Endothelial cell of umbilical vein (primary cell): ENCODE measurements at regions not wholly inside any gene's neighbourhood (a gene's known extent, or its start where the extent isn't known, plus 50 kb on each side); places are given as distances from the start of the nearest gene placed in this dataset.

ENCODE experiments used
- BruUV-seq: library from RNA; stranded (reverse); fragments of 400-500 nt; replicated peaks from 2 replicates; lab custom pipeline; 2021; lab: Mats Ljungman, UMichigan
- CTCF ChIA-PET: fragments of 300-600, 350-600 bp; sonication (Branson Sonifier 250); formaldehyde crosslinking; loops from one replicate; lab custom pipeline; 2021; ENCODE audit warnings: antibody characterized with exemption, inconsistent platforms; lab: Charles Lee
- POLR2A ChIA-PET: fragments of 300-600, 350-600 bp; sonication (Branson Sonifier 250); formaldehyde crosslinking; loops from one replicate; lab custom pipeline; 2021; ENCODE audit warnings: antibody characterized with exemption, inconsistent platforms; lab: Charles Lee
- DNase-seq: peaks from one replicate; pipeline ENCODE4 v3.0.0-alpha.2; 2011; ENCODE audit warnings: low read depth, low spot score
- FAIRE-seq: peaks from 2 replicates; lab custom pipeline; 2011; peaks lifted over from hg19 to GRCh38; lab: Jason Lieb, UNC
- H2AFZ ChIP-seq: 2 replicates; pipeline ENCODE4 v1.6.0; 2012; ENCODE audit warnings: low read depth, low read length, control low read depth, inconsistent platforms
- H3K27ac ChIP-seq: 2 replicates; pipeline ENCODE4 v1.5.1; 2011; ENCODE audit warnings: low read depth, mild to moderate bottlenecking, control low read depth, low read length, moderate library complexity; ENCODE audit not compliant: insufficient read depth
- H3K27me3 ChIP-seq, 2 experiments: 2 replicates each; pipeline versions ENCODE4 v1.6.0 to v1.6.1; 2011; ENCODE audit warnings: low read length in 2 of 2, mixed read lengths in 1 of 2; ENCODE audit not compliant: control insufficient read depth in 2 of 2, insufficient read depth in 2 of 2
- H3K36me3 ChIP-seq, 2 experiments: 2 replicates in 1 of 2; 3 replicates in 1 of 2; pipeline ENCODE4 v1.5.1; 2011; ENCODE audit warnings: low read length in 2 of 2, mild to moderate bottlenecking in 1 of 2, moderate library complexity in 1 of 2; ENCODE audit not compliant: control insufficient read depth in 2 of 2, insufficient read depth in 2 of 2; ENCODE audit errors: extremely low read depth in 1 of 2
- H3K4me1 ChIP-seq: 3 replicates; pipeline ENCODE4 v1.5.1; 2011; ENCODE audit warnings: mild to moderate bottlenecking, low read length; ENCODE audit not compliant: control insufficient read depth, insufficient read depth; ENCODE audit errors: extremely low read depth
- H3K4me2 ChIP-seq: 2 replicates; pipeline ENCODE4 v1.6.1; 2011; ENCODE audit warnings: low read length, control low read depth, mixed read lengths; ENCODE audit not compliant: insufficient read depth
- H3K4me3 ChIP-seq, 3 experiments: fragments of 200-600 bp in 1 of 3; sonication (generic), shearing (Covaris generic) in 1 of 3; replicated peaks in 1 of 3; 2 replicates each; pipeline ENCODE4 v1.5.1; 2011 to 2016; ENCODE audit warnings: control low read depth in 3 of 3, low read length in 3 of 3, mild to moderate bottlenecking in 2 of 3, inconsistent platforms in 1 of 3, low read depth in 1 of 3, moderate library complexity in 1 of 3; ENCODE audit not compliant: insufficient read depth in 1 of 3
- H3K79me2 ChIP-seq: 2 replicates; pipeline ENCODE4 v1.6.0; 2012; ENCODE audit warnings: low read length, inconsistent platforms; ENCODE audit not compliant: control insufficient read depth, insufficient read depth
- H3K9ac ChIP-seq: replicated peaks from 2 replicates; pipeline ENCODE3; 2011; ENCODE audit warnings: low read length, control low read depth; ENCODE audit not compliant: insufficient read depth; ENCODE audit errors: extremely low read depth
- H3K9me1 ChIP-seq: replicated peaks from 3 replicates; pipeline ENCODE4 v1.6.0; 2011; ENCODE audit warnings: mild to moderate bottlenecking, low read length; ENCODE audit not compliant: control insufficient read depth, insufficient read depth; ENCODE audit errors: extremely low read depth
- H3K9me3 ChIP-seq: replicated peaks from 2 replicates; pipeline ENCODE4 v1.5.1; 2012; ENCODE audit warnings: low read length, inconsistent platforms; ENCODE audit not compliant: control insufficient read depth, insufficient read depth
- H4K20me1 ChIP-seq: replicated peaks from 2 replicates; pipeline ENCODE3; 2011; ENCODE audit warnings: mild to moderate bottlenecking, low read length; ENCODE audit not compliant: control insufficient read depth, insufficient read depth; ENCODE audit errors: extremely low read depth
- EZH2 ChIP-seq: IDR thresholded peaks from 2 replicates; pipeline ENCODE4 v1.6.1; 2012; ENCODE audit warnings: borderline replicate concordance, low read depth, mild to moderate bottlenecking, moderate library complexity, low read length, inconsistent platforms; ENCODE audit not compliant: severe bottlenecking
- FOS ChIP-seq: IDR thresholded peaks from 2 replicates; pipeline ENCODE4 v1.6.1; 2011; ENCODE audit warnings: mild to moderate bottlenecking, low read length, moderate library complexity, borderline replicate concordance; ENCODE audit not compliant: insufficient read depth
- GATA2 ChIP-seq: IDR thresholded peaks from 2 replicates; pipeline ENCODE4 v1.7.0; 2011; ENCODE audit warnings: low read depth, mild to moderate bottlenecking, moderate library complexity, mixed read lengths, low read length; ENCODE audit not compliant: insufficient read length, insufficient read depth
- JUN ChIP-seq: IDR thresholded peaks from 2 replicates; pipeline ENCODE4 v1.6.1; 2011; ENCODE audit warnings: borderline replicate concordance, low read depth; ENCODE audit not compliant: insufficient read length, insufficient read depth
- MYC ChIP-seq: IDR thresholded peaks from one replicate; pipeline ENCODE4 v1.6.1; 2011; ENCODE audit warnings: mild to moderate bottlenecking, low read depth, low read length
- POLR2A ChIP-seq: IDR thresholded peaks from 2 replicates; pipeline ENCODE4 v1.6.1; 2012; ENCODE audit warnings: low read depth, mild to moderate bottlenecking, control low read depth, low read length
- POLR2AphosphoS5 ChIP-seq: IDR thresholded peaks from 2 replicates; pipeline ENCODE4 v1.6.1; 2012; ENCODE audit warnings: low read depth, mild to moderate bottlenecking, control low read depth, low read length, moderate library complexity; ENCODE audit not compliant: insufficient read depth
- dilution Hi-C: fragments of 300-500 bp; cut with MboI; formaldehyde crosslinking; loops from one replicate; pipeline ENCODE4 v1.15.0; 2019; ENCODE audit warnings: low sequenced_read_pairs; ENCODE audit not compliant: extremely low pct_ligation_motif_present
- intact Hi-C: fragments of 100-400 bp; cut with micrococcal nuclease; formaldehyde crosslinking; loops from one replicate; pipeline ENCODE4 v1.10.0; 2022
- TF ChIP-seq, protein P1 (sequence below), 2 donors: IDR thresholded peaks; 1 replicate in 1 of 2; 2 replicates in 1 of 2; pipeline ENCODE4 v1.5.1; 2011; ENCODE audit warnings: low read length in 2 of 2, mild to moderate bottlenecking in 2 of 2, moderate library complexity in 2 of 2, control low read depth in 1 of 2, inconsistent platforms in 1 of 2, low read depth in 1 of 2; ENCODE audit not compliant: insufficient read depth in 1 of 2; ENCODE audit errors: extremely low read depth in 1 of 2
- TF ChIP-seq, protein P2 (sequence below): IDR thresholded peaks from 2 replicates; pipeline ENCODE4 v1.6.1; 2011; ENCODE audit not compliant: insufficient read depth, insufficient read length

DNA sequence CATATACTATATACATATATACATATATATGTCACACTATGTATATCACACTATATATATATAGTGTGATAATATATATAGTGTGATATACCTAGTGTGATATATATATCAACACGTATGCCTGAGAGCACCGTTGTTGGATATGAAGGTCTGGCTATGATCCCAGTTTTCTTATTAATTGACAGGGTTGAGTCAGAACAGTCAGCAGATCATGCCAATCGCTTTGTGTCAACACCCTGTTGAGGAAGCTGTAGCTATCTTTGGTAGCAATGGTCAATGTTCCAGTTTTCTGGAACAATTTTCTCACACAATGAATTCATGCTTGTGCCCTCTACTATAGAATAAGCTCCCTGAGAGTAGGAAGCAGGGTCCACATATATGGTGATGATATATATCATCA is 496.0 kb upstream of the AGA start:
- Histone ChIP-seq H3K9me1 (no peaks in the 10 kb centered on the region), H2AFZ (no peak overlapping the region), H3K4me2 (no peak overlapping the region), H3K4me3 (no peak overlapping the region), H3K27me3 (no peaks in the 10 kb centered on the region), H4K20me1 (no peaks in the 10 kb centered on the region), H3K27ac (no peak overlapping the region), H3K79me2 (no peaks in the 10 kb centered on the region), H3K9ac (no peak overlapping the region), H3K36me3 (no peaks in the 10 kb centered on the region), H3K4me1 (no peaks in the 10 kb centered on the region), H3K9me3 (no peaks in the 10 kb centered on the region)
- ChIA-PET POLR2A (no interaction called here), CTCF (no interaction called here)
- no peak for FAIRE-seq
- no TSS peak for BruUV-seq
- DNase-seq: no peak
- dilution Hi-C loops (no loop called here), intact Hi-C loops (no loop called here)
- TF ChIP-seq POLR2AphosphoS5 (no peak), POLR2A (no peak), EZH2 (no peak), MYC (no peak), JUN (no peak)
- TF ChIP-seq, protein P1, sequence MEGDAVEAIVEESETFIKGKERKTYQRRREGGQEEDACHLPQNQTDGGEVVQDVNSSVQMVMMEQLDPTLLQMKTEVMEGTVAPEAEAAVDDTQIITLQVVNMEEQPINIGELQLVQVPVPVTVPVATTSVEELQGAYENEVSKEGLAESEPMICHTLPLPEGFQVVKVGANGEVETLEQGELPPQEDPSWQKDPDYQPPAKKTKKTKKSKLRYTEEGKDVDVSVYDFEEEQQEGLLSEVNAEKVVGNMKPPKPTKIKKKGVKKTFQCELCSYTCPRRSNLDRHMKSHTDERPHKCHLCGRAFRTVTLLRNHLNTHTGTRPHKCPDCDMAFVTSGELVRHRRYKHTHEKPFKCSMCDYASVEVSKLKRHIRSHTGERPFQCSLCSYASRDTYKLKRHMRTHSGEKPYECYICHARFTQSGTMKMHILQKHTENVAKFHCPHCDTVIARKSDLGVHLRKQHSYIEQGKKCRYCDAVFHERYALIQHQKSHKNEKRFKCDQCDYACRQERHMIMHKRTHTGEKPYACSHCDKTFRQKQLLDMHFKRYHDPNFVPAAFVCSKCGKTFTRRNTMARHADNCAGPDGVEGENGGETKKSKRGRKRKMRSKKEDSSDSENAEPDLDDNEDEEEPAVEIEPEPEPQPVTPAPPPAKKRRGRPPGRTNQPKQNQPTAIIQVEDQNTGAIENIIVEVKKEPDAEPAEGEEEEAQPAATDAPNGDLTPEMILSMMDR (IDR thresholded peaks at IDR 0.05; ENCODE audit: extremely low read depth in 1 of 2, insufficient read depth in 1 of 2, low read depth in 1 of 2, low read length in 2 of 2): no peak

DNA sequence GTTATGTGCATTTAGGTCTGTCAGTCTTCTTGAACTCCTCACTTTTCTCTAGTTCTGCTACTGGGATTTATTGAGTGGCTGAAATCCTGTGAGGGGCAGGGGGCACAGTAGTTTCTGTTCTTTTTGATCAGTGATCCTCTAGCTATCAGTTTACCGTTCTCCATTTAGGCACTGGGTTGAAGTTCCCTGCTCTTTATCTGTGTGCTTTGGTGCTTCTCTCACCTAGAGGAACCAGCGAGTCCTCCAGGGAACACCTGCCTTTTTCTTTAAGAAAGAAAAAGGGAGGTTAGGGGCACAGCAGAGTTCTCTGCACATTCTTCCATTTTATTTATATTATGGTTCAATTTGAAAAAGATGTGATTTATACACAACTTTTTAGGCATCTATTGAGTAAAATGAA is 503.0 kb upstream of the AGA start:
- Histone ChIP-seq H4K20me1 (no peaks in the 10 kb centered on the region), H3K4me2 (no peak overlapping the region), H3K36me3 (no peaks in the 10 kb centered on the region), H3K4me1 (no peaks in the 10 kb centered on the region), H3K27me3 (no peaks in the 10 kb centered on the region), H3K79me2 (no peaks in the 10 kb centered on the region), H3K9ac (no peak overlapping the region), H3K4me3 (no peak overlapping the region), H3K9me1 (no peaks in the 10 kb centered on the region), H3K9me3 (no peaks in the 10 kb centered on the region), H3K27ac (no peak overlapping the region), H2AFZ (no peak overlapping the region)
- intact Hi-C loops (no loop called here), dilution Hi-C loops (no loop called here)
- ChIA-PET CTCF (no interaction called here), POLR2A (no interaction called here)
- no TSS peak for BruUV-seq
- DNase-seq: no peak
- no peak for FAIRE-seq
- TF ChIP-seq FOS (no peak), EZH2 (no peak), GATA2 (no peak), JUN (no peak), POLR2A (no peak), MYC (no peak), POLR2AphosphoS5 (no peak)
- TF ChIP-seq, protein P1 (IDR thresholded peaks at IDR 0.05; ENCODE audit: extremely low read depth in 1 of 2, insufficient read depth in 1 of 2, low read depth in 1 of 2, low read length in 2 of 2): no peak
- TF ChIP-seq, protein P2, sequence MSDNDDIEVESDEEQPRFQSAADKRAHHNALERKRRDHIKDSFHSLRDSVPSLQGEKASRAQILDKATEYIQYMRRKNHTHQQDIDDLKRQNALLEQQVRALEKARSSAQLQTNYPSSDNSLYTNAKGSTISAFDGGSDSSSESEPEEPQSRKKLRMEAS: no peak
